Left renal cortex interstitium (tissue), 4 donors: ENCODE measurements at regions not wholly inside any gene's neighbourhood (a gene's known extent, or its start where the extent isn't known, plus 50 kb on each side); places are given as distances from the start of the nearest gene placed in this dataset.

Experiments
- DNase-seq, 4 donors: peaks; one replicate each; pipeline ENCODE4 v3.0.0-alpha.2; 2013; ENCODE audit warnings: low read depth in 4 of 4, low spot score in 2 of 4, missing footprints in 1 of 4

DNA sequence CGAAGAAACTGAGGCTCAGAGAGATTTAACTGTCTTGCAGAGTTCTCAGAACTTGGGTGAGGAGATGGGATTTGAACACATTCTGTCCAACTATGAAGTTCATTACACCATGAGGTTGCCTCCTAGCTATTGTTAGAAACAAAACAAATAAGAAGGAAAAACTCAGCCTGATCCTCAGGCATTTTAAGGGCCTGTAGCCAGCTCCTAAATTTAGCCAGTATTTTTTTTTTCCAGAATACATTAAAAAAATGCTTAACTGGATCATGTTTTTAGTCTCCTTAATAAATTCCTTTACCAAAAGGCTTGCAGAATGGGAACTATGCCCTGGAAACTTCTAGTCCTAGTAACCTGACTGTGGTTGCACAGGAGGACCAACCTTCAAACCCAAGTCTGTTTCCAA is 212.0 kb downstream of the CSNK2A3 start:
- no peak for DNase-seq

DNA sequence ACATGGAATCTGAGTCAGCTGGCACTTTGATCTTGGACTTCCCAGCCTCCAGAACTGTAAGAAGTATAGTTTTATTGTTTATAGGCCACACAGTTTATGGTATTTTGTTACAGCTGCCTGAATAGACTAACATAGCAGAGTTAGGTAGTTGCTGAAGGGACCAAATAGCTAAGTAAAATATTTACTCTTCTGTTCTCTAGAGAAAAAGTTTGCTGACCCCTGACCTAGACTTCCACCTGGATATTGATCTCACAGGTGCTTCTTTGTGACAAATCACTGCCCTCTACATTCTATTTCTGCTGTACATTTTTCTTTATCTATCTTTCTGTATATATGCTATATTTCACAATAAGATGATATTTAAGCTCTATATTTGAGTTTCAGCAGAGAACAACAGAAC is 212.5 kb downstream of the CSNK2A3 start:
- DNase-seq, result no peak

DNA sequence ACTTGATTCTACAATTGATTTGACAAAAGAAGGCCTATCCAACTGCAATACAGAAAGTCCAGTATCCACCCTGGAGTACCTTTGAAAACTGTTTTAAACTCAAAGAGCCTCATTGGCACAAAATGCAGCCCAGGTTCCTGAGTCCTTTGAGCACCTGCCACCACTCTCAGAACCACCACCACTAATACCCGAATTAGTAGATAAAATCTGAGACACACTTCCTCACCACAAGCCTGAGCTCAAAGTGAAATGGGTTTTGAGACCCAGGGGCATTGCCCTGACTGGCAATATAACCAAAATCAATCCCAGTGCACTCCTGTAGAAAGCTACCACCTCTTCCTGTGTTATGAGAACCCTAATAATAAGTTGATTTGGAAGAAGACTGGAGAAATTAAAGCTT is 215.7 kb downstream of the CSNK2A3 start:
- DNase-seq, result no peak

DNA sequence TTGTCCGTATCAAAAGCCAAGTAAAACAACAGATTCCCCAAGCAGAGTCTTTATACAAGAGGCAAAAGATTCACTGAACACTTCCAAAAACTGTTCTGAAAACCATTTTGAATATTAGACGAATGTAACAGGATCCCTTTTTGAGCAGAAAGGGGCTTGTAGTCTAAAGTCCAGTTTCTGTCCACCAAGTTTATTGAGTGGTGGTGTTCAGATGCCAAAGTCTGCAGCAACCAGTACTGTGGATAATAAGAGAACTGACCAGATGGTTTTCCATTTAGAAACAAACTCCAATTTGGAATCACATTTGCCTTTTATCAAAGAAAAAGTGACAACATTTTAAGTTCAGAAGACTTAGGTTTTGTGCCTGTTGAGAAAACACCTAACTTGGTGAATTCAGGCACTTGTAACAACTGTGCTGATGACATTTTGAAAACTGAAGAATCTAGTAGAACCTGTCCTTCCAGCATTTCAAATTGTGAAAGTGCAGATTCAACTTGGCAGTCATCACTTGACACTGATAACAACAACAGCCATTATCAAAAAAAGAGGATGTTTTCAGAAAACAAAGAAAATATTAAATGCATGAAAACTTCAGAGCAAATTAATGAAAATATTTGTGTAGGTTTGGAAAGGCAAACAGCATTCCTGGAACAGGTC is 217.1 kb downstream of the CSNK2A3 start:
- DNase-seq, result no peak

DNA sequence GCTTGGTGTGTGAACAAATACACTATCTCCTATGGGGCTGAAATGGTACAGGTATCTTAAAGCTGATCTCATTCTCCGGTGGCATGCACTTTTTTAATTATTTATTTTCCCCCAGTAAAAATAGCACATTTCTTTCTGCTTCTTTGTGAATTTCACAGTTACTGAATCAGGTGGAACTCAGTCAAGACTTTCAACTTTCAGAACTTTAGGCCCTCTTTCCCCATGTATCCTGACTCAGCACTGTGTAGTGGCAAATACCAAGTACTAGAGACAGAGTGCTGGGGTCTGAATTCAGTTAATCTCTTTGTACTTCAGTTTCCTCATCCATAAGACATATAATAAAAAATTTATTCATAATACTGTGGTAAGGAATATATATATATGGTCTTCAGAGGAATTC is 223.9 kb downstream of the CSNK2A3 start:
- DNase-seq, result no peak

DNA sequence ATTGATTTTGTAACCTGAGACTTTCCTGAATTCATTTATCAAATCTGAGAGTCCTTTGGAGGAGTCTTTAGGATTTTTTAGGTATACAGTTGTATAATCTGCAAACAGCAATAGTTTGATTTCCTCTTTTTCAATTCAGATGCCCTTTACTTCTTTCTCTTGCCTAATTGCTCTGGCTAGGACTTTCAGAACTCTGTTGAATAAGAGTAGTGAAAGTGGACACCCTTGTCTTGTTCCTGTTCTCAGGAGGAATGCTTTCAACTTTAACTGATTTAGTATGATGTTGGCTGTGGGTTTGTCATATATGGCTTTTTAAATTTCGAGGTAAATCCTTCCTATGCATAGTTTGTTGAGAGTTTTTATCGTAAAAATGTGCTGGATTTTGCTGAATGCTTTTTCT is 227.4 kb downstream of the CSNK2A3 start:
- no peak for DNase-seq

DNA sequence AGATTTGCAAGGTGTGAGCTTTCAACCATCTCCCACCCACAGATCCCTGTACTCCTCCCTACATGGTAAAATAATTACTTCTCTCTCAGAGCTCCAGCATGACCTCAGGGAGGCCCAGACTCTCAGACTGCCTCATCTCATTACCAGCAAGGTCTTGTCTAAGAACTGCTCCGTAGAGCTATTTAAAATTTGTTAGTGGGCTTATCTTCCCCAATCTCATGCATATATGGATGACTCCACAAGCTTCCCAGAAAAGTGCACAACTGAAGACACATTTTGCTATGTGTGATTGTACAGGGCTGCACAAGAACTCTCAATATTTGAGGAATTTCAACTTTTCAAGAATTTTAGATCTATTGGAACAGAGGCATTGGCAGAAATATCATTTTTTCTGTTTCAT is 230.3 kb downstream of the CSNK2A3 start:
- no peak for DNase-seq

DNA sequence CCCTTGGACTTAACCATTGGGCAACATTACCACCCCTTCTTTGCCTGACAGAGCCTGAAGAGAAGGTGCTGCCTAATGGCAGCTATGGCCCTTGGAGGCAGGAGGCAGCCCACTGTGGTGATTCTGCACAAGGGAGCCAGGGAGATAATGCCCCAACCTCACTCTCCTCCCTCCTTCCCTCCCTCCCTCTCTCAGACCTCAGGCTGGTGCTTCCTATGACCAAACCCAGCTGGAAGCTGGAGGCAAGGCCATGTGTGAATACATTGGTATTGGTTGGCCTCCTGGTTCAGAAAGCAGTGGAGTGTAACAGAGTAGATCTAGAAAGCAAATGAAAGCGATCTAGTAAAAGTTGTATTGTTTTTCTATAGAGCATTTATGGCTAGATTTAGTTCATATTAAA is 233.1 kb downstream of the CSNK2A3 start:
- DNase-seq, result no peak

DNA sequence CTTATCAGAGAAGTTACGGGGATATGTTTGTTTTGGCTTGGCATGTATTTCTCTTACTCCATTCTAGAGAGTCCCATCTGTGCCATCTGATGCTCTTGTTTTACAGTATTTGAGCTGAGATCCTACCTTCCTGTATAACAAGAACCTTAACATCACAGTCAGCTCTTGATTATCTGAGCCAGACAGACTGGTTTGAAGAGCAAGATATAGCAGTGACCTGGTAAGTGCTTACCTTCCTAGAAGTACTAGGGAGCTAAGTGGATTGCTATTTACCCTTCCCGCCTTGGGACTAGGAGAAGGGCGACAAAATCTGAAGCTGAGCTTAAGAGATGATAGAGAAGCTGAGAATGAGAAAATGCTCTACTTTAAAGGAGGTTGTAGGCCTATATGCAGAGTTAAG is 235.3 kb downstream of the CSNK2A3 start:
- DNase-seq, result no peak

DNA sequence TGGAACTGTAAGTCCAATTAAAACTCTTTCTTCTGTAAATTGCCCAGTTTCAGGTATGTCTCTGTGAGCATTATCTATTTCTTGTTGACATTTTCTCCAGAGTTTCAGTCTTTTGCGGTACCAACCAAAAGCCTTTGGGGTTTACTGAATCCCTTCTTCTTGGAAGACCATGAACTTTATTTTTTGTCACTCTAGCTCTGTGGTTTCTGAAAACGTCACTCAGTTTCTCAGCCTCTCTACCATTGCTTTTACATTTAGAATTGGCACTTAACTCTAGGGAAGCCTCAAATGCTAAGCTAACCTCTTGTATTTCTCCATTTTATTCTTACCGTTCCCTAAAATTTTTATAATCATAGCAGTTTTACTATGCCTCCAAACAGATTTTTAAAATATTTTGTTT is 237.6 kb downstream of the CSNK2A3 start:
- DNase-seq, result no peak

DNA sequence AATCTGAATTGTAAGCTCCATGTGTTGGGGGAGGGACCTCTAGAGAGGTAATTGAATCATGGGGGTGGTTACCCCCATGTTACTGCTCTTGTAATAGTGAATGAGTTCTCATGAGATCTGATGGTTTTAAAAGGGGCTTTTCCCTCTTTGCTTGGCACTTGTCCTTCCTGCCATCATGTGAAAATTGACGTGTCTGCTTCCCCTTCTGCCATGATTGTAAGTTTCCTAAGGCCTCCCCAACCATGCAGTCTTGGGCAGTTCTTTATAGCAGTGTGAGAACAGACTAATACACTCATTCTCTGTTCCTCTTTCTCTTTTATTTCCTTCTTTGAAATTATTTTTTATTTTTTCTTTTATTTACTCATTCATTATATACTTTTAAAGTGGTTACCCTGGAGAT is 239.4 kb downstream of the CSNK2A3 start:
- DNase-seq, result no peak

DNA sequence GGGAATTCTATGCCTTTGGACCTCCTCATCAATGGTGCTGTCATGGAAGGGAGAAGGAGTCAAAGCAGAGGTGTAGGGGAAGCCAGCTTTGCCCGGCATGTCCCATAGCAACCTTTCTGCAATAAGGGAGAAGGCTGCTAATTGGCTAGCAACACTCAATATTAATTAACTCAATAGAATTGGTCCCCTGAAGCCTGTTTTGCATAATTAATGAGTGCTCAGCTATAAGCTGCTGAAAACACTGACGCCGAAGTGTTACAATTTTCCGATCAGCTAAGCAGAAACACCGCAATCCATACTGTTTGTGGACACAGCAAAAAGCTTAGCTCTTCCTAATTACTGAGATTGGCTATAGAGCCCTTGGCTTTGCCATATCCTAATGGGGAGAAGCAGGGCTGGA is 245.0 kb downstream of the CSNK2A3 start:
- DNase-seq, result no peak

DNA sequence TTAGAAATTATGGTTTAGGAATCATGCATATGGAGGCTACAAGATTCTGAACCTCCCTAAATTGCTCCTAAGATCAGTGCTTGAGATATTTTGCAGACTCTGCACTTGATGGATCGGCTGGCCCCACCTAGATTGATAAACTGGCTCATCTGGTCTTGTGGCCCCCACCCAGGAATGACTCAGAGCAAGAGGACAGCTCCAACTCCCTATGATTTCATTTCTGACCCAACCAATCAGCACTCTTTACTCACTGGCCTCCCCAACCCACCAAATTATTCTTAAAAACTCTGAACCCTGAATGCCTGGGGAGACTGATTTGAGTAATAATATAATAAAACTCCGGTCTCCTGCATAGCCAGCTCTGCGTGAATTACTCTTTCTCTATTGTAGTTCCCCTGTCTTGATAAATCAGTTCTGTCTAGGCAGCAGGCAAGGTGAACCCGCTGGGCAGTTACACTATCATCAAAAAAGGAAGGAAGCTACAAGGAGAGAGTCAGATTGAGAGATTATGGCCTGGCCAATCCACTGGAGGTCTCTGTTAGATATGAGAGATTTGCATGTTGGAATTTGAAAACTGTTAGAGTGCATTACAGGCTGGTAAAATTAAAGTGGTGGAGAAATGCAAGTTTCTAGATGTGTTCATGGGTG is 245.8 kb downstream of the CSNK2A3 start:
- DNase-seq, result no peak

DNA sequence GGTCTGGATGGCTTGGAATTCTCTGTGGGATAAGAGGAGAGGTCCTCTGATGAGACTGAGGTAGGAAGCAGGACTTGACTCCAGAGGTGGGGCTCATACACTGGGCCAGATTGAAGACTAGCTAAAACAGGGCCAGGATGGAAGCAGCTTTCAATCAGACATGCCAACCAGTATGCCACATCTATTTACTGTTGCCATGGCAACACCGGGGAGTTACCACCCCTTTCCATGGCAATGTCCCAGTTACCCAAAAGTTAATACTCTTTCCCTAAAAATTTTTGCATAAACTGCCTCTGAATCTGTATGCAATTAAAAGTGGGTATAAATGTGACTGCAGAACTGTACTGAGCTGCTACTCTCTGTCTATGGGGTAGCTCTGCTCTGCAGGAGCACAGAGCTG is 247.5 kb upstream of the ZBED5 start:
- DNase-seq, result no peak

DNA sequence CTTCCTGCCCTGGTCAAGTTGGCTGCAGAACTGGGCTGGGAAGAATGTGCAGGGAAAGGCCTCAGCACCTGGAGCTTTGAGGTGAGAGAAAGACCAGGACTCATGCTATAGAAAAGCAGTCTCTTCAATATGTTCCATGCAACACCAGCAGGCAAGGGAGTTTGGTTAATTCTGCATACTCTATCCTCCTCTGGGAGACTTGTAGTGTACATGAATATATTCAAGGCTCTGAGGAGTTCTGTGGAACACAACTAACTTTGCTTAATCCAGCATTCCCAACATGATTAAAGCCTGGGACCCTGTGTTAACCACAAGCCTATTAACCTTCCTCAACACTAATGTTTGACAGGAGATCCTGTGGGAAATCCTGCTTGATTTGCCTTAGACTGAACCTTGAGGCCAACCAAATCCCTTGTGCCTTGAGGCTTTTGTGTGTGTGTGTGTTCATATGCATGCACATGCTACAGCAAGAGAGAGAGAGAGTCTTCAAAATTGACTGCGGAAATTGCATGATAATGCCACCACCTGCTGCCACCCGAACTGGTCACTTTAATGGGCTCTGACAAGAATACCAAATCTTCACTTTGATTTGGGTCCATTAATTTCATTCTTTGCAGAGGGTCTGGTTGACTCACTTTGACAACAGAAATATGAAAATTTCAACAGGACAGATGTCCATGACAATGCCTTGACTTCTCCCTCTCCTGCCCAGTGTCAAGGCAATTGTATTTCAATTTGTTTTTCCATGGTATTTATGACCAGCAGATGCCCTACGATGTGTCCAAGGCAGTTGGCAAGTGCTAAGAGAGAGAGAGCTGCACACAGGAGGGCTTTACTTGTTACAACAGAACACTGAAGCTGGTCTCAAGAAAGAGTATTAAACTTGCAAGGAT is 238.2 kb upstream of the ZBED5 start:
- DNase-seq, result no peak

DNA sequence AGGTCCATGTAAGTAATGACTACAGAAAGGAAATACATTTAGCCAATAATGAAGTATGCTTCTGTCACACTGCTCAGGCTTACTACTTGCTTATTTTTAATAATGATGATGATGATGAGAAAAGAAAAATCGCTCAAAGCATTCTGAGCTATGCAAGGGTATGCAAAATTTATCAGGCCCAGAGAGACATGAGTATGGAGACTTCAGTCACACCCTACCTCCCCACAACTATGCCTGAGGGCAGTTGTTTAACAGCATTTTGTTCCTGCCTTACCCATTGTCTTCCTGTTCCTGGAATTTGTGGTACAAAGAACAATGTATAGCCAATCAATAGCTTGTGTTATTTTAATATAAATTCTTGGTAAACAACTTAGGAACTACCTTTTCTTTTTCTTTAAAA is 232.6 kb upstream of the ZBED5 start:
- no peak for DNase-seq

DNA sequence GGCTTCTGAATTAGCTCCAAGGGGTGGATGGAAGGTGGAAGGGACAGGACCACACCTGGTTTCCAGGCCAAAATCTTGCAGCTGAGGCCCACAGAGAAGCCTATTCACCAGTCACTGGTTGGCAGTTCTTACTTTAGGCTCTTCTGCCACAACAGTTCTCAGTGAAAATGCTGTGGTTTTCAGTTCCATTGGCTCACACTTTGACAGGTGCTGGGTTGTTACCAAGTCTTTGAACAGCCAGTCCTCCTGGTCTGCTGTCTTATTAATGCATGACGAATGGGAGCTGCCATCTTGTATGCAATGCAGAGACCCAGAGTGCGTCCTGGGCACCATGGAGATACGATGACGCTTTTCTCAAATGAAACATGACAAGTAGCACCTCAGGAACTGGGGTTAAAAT is 232.0 kb upstream of the ZBED5 start:
- DNase-seq, result no peak

DNA sequence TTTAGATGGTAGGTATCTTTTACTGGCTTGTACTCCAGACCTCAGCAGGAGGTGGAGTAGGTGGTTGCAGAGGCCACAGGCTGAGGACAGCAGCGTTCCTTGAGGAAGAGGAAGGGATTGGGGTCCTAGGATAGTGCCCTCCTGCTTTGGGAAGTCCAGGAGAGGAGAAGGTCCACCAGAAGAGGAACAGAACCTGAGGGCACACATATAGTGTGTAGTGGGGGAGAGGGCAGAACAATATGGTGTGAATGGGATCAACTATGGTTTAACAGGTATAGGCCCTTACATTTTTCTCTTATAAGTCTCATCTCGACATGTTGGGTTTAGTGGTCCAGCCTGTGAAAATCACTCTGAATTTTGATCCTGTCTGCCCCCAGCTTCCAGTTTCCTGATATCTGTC is 229.1 kb upstream of the ZBED5 start:
- no peak for DNase-seq

DNA sequence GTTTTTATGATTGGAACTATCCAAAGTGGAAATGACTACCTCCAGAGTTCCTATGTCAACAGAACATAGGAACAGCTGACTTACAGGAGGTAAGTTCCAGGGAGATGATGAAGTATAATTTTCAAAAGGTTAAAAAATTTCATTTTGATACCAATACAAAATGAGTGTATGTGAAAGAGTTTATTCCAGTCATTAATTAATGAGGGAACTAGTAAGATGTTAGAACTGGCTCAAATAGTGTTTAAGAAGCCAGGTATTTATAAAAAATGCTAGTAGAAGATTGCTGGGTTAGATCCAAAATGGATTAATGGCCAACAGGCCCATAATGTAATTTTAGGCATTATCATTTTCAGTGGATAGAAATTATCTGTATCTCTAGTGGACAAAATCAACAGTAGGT is 227.7 kb upstream of the ZBED5 start:
- DNase-seq, result no peak

DNA sequence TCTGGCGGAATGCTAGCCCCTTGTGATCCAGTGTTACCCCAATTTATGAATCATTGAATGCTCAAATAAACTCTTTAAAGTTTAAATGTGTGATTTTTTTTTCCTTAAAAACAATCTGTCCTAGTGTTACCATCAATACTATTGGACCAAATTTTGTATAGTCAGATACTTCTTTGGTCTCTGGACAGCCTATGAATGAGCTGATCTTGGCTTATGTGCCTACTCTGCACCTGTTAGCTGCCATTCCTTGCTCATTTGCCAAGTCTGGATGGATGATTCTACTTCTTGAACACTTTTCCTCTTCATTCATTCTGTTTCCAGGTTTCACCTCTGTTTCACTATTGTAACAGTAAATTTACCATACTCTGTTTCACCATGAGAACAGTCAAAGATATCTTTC is 226.5 kb upstream of the ZBED5 start:
- no peak for DNase-seq

DNA sequence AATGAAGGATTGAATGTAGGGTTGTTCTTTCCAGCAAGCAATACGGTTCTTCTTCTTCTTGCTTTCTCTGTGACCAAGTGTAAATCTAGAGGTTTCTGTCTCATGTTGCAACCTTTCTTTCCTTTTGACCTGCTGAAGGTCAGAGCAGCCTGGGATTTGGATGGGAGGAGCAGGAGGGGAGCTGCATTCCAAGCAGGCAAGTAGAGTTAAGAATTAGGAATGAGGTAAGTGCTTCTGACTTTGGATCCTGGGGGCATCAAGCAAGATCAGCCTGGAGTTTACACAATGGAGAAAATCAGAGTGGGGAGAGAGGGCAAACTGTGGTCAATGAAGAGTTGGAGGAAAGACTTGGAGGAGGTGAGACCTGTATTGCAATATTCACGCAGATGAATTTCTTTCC is 225.6 kb upstream of the ZBED5 start:
- no peak for DNase-seq

DNA sequence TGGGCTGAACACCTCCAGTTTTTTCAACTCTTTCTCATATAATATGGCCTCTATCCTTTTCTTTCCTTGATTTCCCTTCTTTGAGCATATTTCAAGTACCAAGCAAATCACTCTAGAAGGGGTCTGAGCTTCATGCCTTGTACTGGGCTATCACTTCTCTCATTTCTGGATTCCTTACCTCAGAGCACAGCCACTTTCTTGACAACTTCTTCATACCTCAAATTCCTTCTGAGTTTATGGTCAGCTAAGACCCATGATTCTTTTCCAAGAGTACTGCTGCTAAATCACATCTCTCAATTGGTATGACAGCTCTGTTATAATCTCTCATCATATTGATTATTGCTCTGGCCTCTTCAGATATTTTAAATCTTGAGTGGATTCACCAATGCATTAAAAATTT is 224.8 kb upstream of the ZBED5 start:
- no peak for DNase-seq
